Astrocyte of the cerebellum (primary cell): ENCODE measurements at regions not wholly inside any gene's neighbourhood (a gene's known extent, or its start where the extent isn't known, plus 50 kb on each side); places are given as distances from the start of the nearest gene placed in this dataset.

ENCODE experiments used
- DNase-seq: peaks from one replicate; pipeline ENCODE4 v3.0.0-alpha.2; 2011; ENCODE audit warnings: low read depth
- H3K4me3 ChIP-seq: 2 replicates; pipeline ENCODE4 v1.5.1; 2011; ENCODE audit warnings: mild to moderate bottlenecking, low read depth, low read length, moderate library complexity
- CTCF ChIP-seq: IDR thresholded peaks from 2 replicates; pipeline ENCODE4 v1.5.1; 2012; ENCODE audit warnings: low read length, low read depth, moderate library complexity, mild to moderate bottlenecking; ENCODE audit errors: missing control alignments
- in situ Hi-C: cut with HindIII; loops from 2 replicates; pipeline ENCODE4 v1.10.0; 2017; ENCODE audit warnings: low sequenced_read_pairs

DNA sequence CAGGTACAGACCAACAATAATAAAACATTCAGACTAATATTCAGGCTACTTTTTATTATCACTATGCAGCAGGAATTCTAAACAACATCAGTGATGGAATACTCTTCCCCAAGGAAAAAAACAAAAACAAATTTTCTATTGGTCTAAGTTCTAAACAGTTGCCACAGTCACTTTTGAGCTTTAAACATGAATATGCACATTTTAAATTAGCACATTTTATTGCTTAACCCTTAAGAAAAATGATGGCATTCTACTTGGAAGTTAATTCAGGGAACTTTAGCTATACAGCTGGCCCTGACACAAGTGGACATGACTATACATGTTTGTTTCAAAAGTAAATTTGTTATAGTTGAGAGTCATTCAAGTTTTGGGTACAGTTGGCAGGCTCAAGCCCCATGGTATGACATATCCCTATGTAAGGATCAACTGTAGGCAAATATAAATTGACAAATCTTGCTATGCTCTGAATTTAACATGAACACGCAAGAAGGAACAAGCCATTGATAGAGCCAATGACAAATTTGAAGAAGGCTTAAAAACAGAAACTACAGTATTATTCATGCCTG, 224.3 kb upstream of the AMIGO2 start:
- TF ChIP-seq CTCF: no peak
- in situ Hi-C loops: no loop called here
- DNase-seq: no peak
- H3K4me3 ChIP-seq: no peak overlapping the region

GRCh38 chr12:47303207-47303606, 223.4 kb upstream of the AMIGO2 start:
- no peak for TF ChIP-seq CTCF
- H3K4me3 ChIP-seq: no peak overlapping the region
- in situ Hi-C loops: no loop called here
- DNase-seq: no peak

DNA sequence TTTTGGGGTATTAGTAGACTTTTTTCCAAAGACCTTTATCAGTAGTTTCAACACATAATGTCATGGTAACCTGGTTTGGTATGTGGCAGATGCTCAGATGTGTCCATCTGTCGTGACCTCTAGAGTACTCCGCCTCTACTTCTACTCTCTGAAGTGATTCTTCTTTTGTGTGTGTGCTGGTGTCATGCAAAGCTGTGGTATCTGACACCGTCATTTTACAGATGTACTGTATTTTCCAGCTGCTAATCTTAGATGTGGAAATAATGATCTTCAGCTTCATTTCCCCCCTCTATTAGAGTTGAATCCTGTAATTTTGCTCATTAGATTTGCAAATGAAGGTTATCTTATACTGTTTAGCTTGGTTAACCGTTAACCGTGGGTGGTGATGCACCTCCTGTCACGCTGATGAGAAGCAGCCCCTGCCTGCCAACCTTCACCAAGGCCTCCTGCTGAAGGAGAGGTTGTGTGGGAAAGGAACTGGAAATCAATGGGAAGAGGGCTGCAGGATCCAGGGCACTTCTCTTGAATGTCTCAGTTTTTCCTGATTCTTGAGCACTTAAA, 222.4 kb upstream of the AMIGO2 start:
- in situ Hi-C loops: no loop called here
- H3K4me3 ChIP-seq: no peak overlapping the region
- DNase-seq: no peak
- TF ChIP-seq CTCF: no peak

DNA sequence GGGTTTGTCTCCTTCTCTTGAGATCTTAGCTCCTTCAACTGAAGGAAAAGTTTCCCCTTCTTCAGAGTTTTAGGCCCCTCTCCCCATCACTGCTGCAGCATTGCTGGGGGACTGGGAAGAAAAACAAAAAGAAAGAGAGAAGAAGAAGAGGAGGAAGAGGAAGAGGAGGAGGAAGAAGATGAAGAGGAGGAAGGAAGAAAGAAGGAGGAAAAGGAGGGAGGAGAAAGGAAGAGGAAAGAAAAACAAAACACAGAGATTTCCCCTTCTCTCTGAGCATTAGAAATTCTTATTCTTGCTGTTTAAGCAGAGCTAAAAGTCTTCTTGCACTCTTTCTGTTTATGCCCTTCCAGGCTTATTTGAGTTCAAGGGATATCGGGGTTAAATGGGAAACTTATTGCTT, 219.8 kb upstream of the AMIGO2 start:
- no peak for DNase-seq
- in situ Hi-C loops: no loop called here
- no peak for TF ChIP-seq CTCF
- H3K4me3 ChIP-seq: no peak overlapping the region

DNA sequence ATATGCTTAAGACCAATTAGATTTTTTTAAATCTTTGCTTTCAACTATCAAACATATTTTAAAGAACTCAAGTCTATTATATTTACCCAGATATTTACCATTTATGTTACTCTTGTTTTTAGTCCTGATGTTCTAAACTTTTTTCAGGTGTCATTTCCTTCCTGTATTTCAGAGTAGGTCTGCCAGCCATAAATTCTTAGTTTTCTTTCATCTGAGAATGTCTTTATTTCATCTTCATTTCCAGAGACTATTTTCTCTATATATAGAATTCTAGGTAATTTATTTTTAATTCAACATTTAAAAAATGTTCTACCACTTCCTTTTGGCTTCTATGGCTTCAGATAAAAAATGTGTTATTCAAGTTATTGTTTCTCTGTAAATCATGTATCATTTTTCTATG, 218.2 kb upstream of the AMIGO2 start:
- no peak overlapping the region for H3K4me3 ChIP-seq
- TF ChIP-seq CTCF: no peak
- in situ Hi-C loops: no loop called here
- no peak for DNase-seq

DNA sequence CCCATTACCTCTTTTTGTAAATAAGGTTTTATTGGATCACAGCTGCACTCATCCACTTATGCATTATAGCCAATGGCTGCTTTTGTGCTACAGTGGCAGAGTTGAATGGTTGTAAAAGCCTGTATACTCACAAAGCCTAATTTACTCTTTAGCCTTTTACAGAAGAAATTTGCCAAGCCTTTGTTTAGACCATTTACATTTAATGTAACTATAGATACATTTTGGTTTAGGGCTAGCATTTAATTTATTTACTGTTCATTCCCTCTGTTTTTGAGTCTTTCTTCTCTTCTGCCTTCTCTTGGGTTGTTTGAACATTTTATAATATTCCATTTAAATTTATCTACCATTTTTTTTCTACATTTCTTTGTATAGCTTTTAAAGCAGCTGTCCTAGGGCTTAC, 217.1 kb upstream of the AMIGO2 start:
- no peak for DNase-seq
- in situ Hi-C loops: no loop called here
- no peak for TF ChIP-seq CTCF
- no peak overlapping the region for H3K4me3 ChIP-seq
